H1 (cell line): ENCODE measurements at regions not wholly inside any gene's neighbourhood (a gene's known extent, or its start where the extent isn't known, plus 50 kb on each side); places are given as distances from the start of the nearest gene placed in this dataset.

Experiments
- CTCF ChIA-PET: fragments of 300-600 bp; sonication (Branson Sonifier 250); formaldehyde crosslinking; loops from one replicate; lab custom pipeline; 2021; ENCODE audit not compliant: partially characterized antibody; lab: Charles Lee
- POLR2A ChIA-PET: fragments of 300-600 bp; sonication (Branson Sonifier 250); formaldehyde crosslinking; loops from one replicate; lab custom pipeline; 2021; ENCODE audit warnings: inconsistent platforms; ENCODE audit not compliant: partially characterized antibody; lab: Charles Lee
- DNase-seq, 2 experiments: peaks; one replicate each; pipeline versions ENCODE4 v3.0.0 to v3.0.0-alpha.2; 2010 to 2022; ENCODE audit warnings: low spot score in 2 of 2, low read depth in 1 of 2, mixed read lengths in 1 of 2
- FAIRE-seq: peaks from 2 replicates; lab custom pipeline; 2011; peaks lifted over from hg19 to GRCh38; lab: Jason Lieb, UNC
- H2AFZ ChIP-seq: 2 replicates; pipeline ENCODE4 v1.8.1; 2012; ENCODE audit warnings: low read length, inconsistent platforms
- H2AK5ac ChIP-seq: 2 replicates; pipeline ENCODE4 v1.6.1; 2013; ENCODE audit warnings: low read depth, low read length
- H2BK120ac ChIP-seq: replicated peaks from 2 replicates; pipeline ENCODE3; 2013; ENCODE audit warnings: low read depth, low read length, inconsistent platforms
- H2BK12ac ChIP-seq: 2 replicates; pipeline ENCODE4 v1.6.1; 2013; ENCODE audit warnings: low read depth, low read length
- H2BK15ac ChIP-seq: 2 replicates; pipeline ENCODE4 v1.6.1; 2013; ENCODE audit warnings: low read length
- H2BK20ac ChIP-seq: 2 replicates; pipeline ENCODE4 v1.6.1; 2013; ENCODE audit warnings: low read length
- H2BK5ac ChIP-seq: 2 replicates; pipeline ENCODE4 v1.6.1; 2013; ENCODE audit warnings: low read depth, low read length
- H3K14ac ChIP-seq: 2 replicates; pipeline ENCODE4 v1.6.1; 2013; ENCODE audit warnings: inconsistent platforms; ENCODE audit not compliant: insufficient read length
- H3K18ac ChIP-seq: 2 replicates; pipeline ENCODE4 v1.6.1; 2013; ENCODE audit warnings: low read length; ENCODE audit errors: extremely low read depth
- H3K23ac ChIP-seq: 2 replicates; pipeline ENCODE4 v1.6.1; 2013; ENCODE audit warnings: inconsistent platforms; ENCODE audit not compliant: insufficient read length
- H3K23me2 ChIP-seq: 2 replicates; pipeline ENCODE4 v1.6.1; 2013; ENCODE audit warnings: low read depth, low read length
- H3K27ac ChIP-seq: 2 replicates; pipeline ENCODE4 v1.6.1; 2011; ENCODE audit warnings: low read depth, low read length, inconsistent platforms
- H3K27me3 ChIP-seq, 4 experiments: replicated peaks in 1 of 4; 1 replicate in 1 of 4; 2 replicates in 3 of 4; pipeline versions ENCODE4 v1.6.1 to v1.8.1; 2011 to 2013; ENCODE audit warnings: low read length in 3 of 4, mild to moderate bottlenecking in 3 of 4, inconsistent platforms in 2 of 4, mixed read lengths in 2 of 4, moderate library complexity in 1 of 4; ENCODE audit not compliant: control insufficient read depth in 3 of 4, insufficient read depth in 3 of 4; ENCODE audit errors: extremely low read depth in 1 of 4
- H3K36me3 ChIP-seq, 4 experiments: 2 replicates each; pipeline versions ENCODE4 v1.6.1 to v1.8.1; 2011 to 2013; ENCODE audit warnings: mild to moderate bottlenecking in 4 of 4, low read length in 3 of 4, moderate library complexity in 2 of 4, control low read depth in 1 of 4, inconsistent platforms in 1 of 4; ENCODE audit not compliant: insufficient read depth in 4 of 4, control insufficient read depth in 2 of 4
- H3K4ac ChIP-seq: replicated peaks from 2 replicates; pipeline ENCODE3; 2013; ENCODE audit warnings: low read length, low read depth, mixed read lengths, inconsistent platforms; ENCODE audit not compliant: insufficient read length
- H3K4me1 ChIP-seq, 4 experiments: replicated peaks in 1 of 4; 1 replicate in 1 of 4; 2 replicates in 3 of 4; pipeline versions ENCODE4 v1.6.1 to v1.8.1; 2011 to 2013; ENCODE audit warnings: low read length in 3 of 4, inconsistent platforms in 2 of 4, mixed read lengths in 1 of 4; ENCODE audit not compliant: insufficient read depth in 4 of 4, control insufficient read depth in 3 of 4
- H3K4me2 ChIP-seq, 2 experiments: 2 replicates each; pipeline versions ENCODE4 v1.6.1 to v1.8.1; 2011 to 2013; ENCODE audit warnings: low read depth in 2 of 2, low read length in 2 of 2, control low read depth in 1 of 2, inconsistent platforms in 1 of 2, mild to moderate bottlenecking in 1 of 2; ENCODE audit not compliant: insufficient read depth in 1 of 2
- H3K4me3 ChIP-seq, 4 experiments: fragments of 200-600, 300-600 bp in 1 of 4; sonication (generic), shearing (Covaris generic), sonication (Bioruptor Twin) in 1 of 4; 2 replicates each; pipeline versions ENCODE4 v1.5.1 to v1.8.1; 2011 to 2016; ENCODE audit warnings: low read length in 4 of 4, low read depth in 3 of 4, control low read depth in 2 of 4, inconsistent platforms in 2 of 4, mild to moderate bottlenecking in 2 of 4, mixed read lengths in 1 of 4, moderate library complexity in 1 of 4; ENCODE audit not compliant: insufficient read depth in 2 of 4; ENCODE audit errors: extremely low read depth in 1 of 4
- H3K56ac ChIP-seq: replicated peaks from 2 replicates; pipeline ENCODE3; 2013; ENCODE audit warnings: low read depth, mild to moderate bottlenecking, mixed read lengths, low read length, inconsistent platforms; ENCODE audit not compliant: insufficient read length
- H3K79me1 ChIP-seq: 2 replicates; pipeline ENCODE4 v1.6.1; 2013; ENCODE audit warnings: low read depth, low read length, control low read depth
- H3K79me2 ChIP-seq, 2 experiments: 2 replicates each; pipeline versions ENCODE4 v1.6.1 to v1.8.1; 2012 to 2013; ENCODE audit warnings: low read length in 2 of 2, mild to moderate bottlenecking in 2 of 2, inconsistent platforms in 1 of 2; ENCODE audit not compliant: insufficient read depth in 2 of 2, control insufficient read depth in 1 of 2
- H3K9ac ChIP-seq, 4 experiments: replicated peaks in 1 of 4; 1 replicate in 1 of 4; 2 replicates in 3 of 4; pipeline versions ENCODE4 v1.6.1 to v1.8.1; 2011 to 2013; ENCODE audit warnings: low read depth in 3 of 4, low read length in 3 of 4, control low read depth in 2 of 4, mild to moderate bottlenecking in 2 of 4, moderate library complexity in 2 of 4, inconsistent platforms in 1 of 4; ENCODE audit errors: extremely low read depth in 1 of 4
- H3K9me3 ChIP-seq, 2 experiments: 2 replicates each; pipeline versions ENCODE4 v1.6.1 to v1.8.1; 2012 to 2013; ENCODE audit warnings: mild to moderate bottlenecking in 2 of 2, moderate library complexity in 2 of 2, control low read depth in 1 of 2, inconsistent platforms in 1 of 2, low read depth in 1 of 2, low read length in 1 of 2, mixed read lengths in 1 of 2; ENCODE audit not compliant: insufficient read depth in 2 of 2
- H4K20me1 ChIP-seq, 2 experiments: replicated peaks in 1 of 2; 2 replicates each; pipeline versions ENCODE3 to v1.8.1; 2011 to 2013; ENCODE audit warnings: inconsistent platforms in 2 of 2, low read length in 2 of 2, mild to moderate bottlenecking in 1 of 2; ENCODE audit not compliant: insufficient read depth in 2 of 2, control insufficient read depth in 1 of 2
- H4K5ac ChIP-seq: 2 replicates; pipeline ENCODE4 v1.6.1; 2013; ENCODE audit warnings: low read length, low read depth, mixed read lengths, inconsistent platforms; ENCODE audit not compliant: insufficient read length
- H4K8ac ChIP-seq: 2 replicates; pipeline ENCODE4 v1.8.0; 2013; ENCODE audit warnings: mild to moderate bottlenecking, moderate library complexity, low read length, inconsistent platforms; ENCODE audit not compliant: insufficient read depth; ENCODE audit errors: extremely low read depth
- H4K91ac ChIP-seq: replicated peaks from 2 replicates; pipeline ENCODE3; 2013; ENCODE audit warnings: low read length, mixed read lengths, inconsistent platforms; ENCODE audit not compliant: insufficient read length
- CREB1 ChIP-seq: IDR thresholded peaks from 2 replicates; pipeline ENCODE4 v1.6.1; 2012; ENCODE audit warnings: inconsistent platforms
- JUND ChIP-seq: IDR thresholded peaks from 2 replicates; pipeline ENCODE4 v1.6.1; 2011; ENCODE audit warnings: mild to moderate bottlenecking, improper control_type of control experiment, low read length
- PHF8 ChIP-seq: fragments of 200-600 bp; sonication (generic); conservative IDR thresholded peaks from 2 replicates; pipeline ENCODE4 v1.7.1; 2012; ENCODE audit warnings: low read depth, mild to moderate bottlenecking, inconsistent platforms, low read length, moderate library complexity
- SP1 ChIP-seq: IDR thresholded peaks from 2 replicates; pipeline ENCODE4 v1.6.1; 2011; ENCODE audit warnings: low read depth, low read length
- TEAD4 ChIP-seq: IDR thresholded peaks from 2 replicates; pipeline ENCODE4 v1.6.1; 2012; ENCODE audit warnings: low read depth, low read length, inconsistent platforms, mixed read lengths
- whole genome bisulfite sequencing, 2 experiments: shearing (Covaris generic) in 1 of 2; methylation state at CpG; one replicate each; pipeline versions ENCODE4 v1.1.6 to v1.1.7; 2013 to 2015; ENCODE audit warnings: low lambda C conversion rate in 2 of 2, mixed read lengths in 2 of 2, inconsistent platforms in 1 of 2, low coverage in 1 of 2, missing lambda C conversion rate in 1 of 2; ENCODE audit not compliant: insufficient replicate concordance in 2 of 2, insufficient coverage in 1 of 2, insufficient read length in 1 of 2; ENCODE audit errors: extremely low coverage in 1 of 2, missing lambda C conversion rate in 1 of 2; 5-methylcytosine and 5-hydroxymethylcytosine counted together

DNA sequence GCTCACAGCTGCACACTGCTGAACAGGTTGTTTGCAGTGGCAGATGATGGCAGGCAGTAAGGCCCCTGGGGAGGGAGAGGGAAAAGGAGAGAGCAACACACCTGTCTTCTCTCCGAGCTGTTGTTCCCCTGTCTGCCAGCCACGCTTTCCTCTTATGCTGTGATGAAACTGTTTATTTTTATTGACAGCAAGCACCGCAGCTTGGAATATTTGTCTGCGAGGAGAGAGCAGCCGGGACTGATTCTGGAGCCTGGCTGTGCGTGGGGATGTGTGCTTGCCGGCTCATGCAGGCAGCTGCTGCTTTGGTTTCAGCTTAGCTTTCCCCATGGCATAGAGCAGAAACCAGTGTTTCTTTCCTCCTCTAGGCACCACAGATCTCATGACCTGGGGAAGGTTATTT is 58.7 kb upstream of the KCNA5 start:
- Histone ChIP-seq H3K4me1 (no peaks in the 10 kb centered on the region), H2BK15ac (no peak overlapping the region), H2BK120ac (no peak overlapping the region), H3K56ac (no peak overlapping the region), H3K18ac (no peak overlapping the region), H2AFZ (no peak overlapping the region), H3K27me3 (no peaks in the 10 kb centered on the region; a peak in 2 of 7 replicates), H3K27ac (no peak overlapping the region), H3K4me2 (no peak overlapping the region), H3K36me3 (no peaks in the 10 kb centered on the region), H3K4ac (no peak overlapping the region), H3K23ac (no peak overlapping the region), H3K79me1 (no peaks in the 10 kb centered on the region), H4K8ac (no peak overlapping the region), H2AK5ac (no peak overlapping the region), H4K20me1 (no peaks in the 10 kb centered on the region), H2BK5ac (no peak overlapping the region), H4K5ac (no peak overlapping the region), H4K91ac (no peak overlapping the region), H3K79me2 (no peaks in the 10 kb centered on the region), H2BK20ac (no peak overlapping the region), H3K9me3 (no peaks in the 10 kb centered on the region), H2BK12ac (no peak overlapping the region), H3K9ac (no peak overlapping the region), H3K4me3 (no peak overlapping the region), H3K23me2 (no peaks in the 10 kb centered on the region), H3K14ac (no peak overlapping the region)
- CTCF ChIA-PET: interaction anchor here (1.0 to 3.8 kb wide), 7 partner anchors 9 to 128 kb away, joined by 3 to 41 read pairs (median 6); no protein-coding TSS in a partner anchor
- DNase-seq (no peak), FAIRE-seq (no peak)
- 93% methylated on average over 7 of the region's 7 CpGs; no CpG with 5 or more reads in 1 of the 2 experiments for WGBS, 2 experiments
- POLR2A ChIA-PET: no interaction called here
- TF ChIP-seq PHF8: no peak
- no peak for TF ChIP-seq JUND
- no peak for TF ChIP-seq CREB1
- TF ChIP-seq SP1: no peak
- TF ChIP-seq TEAD4: no peak
